ENCODE measurements at regions not wholly inside any gene's neighbourhood (a gene's known extent, or its start where the extent isn't known, plus 50 kb on each side); places are given as distances from the start of the nearest gene placed in this dataset.

DNA sequence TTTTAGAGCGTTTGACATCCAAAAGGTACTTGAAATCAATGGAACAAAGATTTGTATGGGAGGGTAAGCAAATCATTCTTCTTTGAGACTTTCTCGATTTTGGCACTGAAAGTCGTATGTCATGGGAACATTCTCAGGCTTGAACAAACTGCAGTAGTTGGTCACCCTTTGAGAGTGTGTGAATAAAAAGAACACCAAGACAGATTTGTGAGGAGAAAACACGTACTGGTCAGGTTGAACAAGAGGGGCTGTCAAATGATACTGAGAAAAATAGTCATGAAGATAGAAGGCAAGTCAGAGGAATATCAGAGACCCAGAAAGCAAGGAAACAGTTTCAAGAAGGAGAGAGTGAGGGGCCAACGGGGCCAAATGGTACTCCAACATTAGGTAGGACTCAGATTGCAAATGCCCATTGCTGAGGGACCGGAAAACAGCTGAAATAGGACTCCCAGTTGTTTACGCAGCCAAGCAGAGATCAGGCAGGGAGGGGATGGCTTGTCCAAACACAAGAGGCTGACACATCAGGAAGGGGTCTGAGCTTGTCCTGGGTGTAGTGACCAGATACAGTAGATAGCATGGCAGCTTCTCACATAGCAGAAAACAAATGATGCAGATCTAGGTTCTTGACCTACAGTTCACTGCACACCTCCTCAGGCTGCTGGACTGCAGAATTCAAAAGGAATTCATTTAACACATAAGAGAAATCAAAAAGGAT, 74.5 kb upstream of the MYOCD start:
- WGBS: 65% methylated on average over 7 of the region's 7 CpGs
- Histone ChIP-seq H3K14ac (ENCODE audit: low read length in 2 of 2) (no peak overlapping the region), H2BK12ac (ENCODE audit: low read length in 2 of 2) (no peak overlapping the region), H2BK120ac (ENCODE audit: low read depth, low read length) (no peak overlapping the region), H3K4me2 (ENCODE audit: low read length, poor library complexity, severe bottlenecking) (peak overlapping the region; percentile 0), H3K9ac (ENCODE audit: low read length) (no peak overlapping the region), H3K4me1 (ENCODE audit: control insufficient read depth, insufficient read depth, low read depth, low read length) (peaks cover 4% of the 10 kb centered on the region), H2AFZ (ENCODE audit: low read depth, low read length) (no peak overlapping the region), H2BK5ac (ENCODE audit: low read depth, low read length, poor library complexity, severe bottlenecking) (no peak overlapping the region), H3K27me3 (ENCODE audit: control insufficient read depth in 1 of 2, insufficient read depth in 1 of 2, low read length in 2 of 2) (no peaks in the 10 kb centered on the region), H3K23ac (ENCODE audit: low read length in 2 of 2) (no peak overlapping the region), H3K4me3 (ENCODE audit: insufficient read depth in 1 of 2, low read depth in 1 of 2, low read length in 2 of 2) (no peak overlapping the region), H2BK15ac (ENCODE audit: low read depth, poor library complexity, severe bottlenecking) (no peak overlapping the region), H3K9me3 (ENCODE audit: control insufficient read depth, low read length) (no peaks in the 10 kb centered on the region), H2AK5ac (ENCODE audit: low read length, severe bottlenecking) (no peak overlapping the region), H3K79me1 (replicated peaks; ENCODE audit: low read length, poor library complexity, severe bottlenecking) (no peaks in the 10 kb centered on the region), H4K91ac (ENCODE audit: low read length) (no peak overlapping the region), H3K36me3 (ENCODE audit: control insufficient read depth in 1 of 2, insufficient read depth in 2 of 2, low read depth in 1 of 2, low read length in 2 of 2) (no peaks in the 10 kb centered on the region), H3K4ac (ENCODE audit: low read depth in 1 of 2, low read length in 2 of 2) (no peak overlapping the region), H4K8ac (ENCODE audit: low read length) (no peak overlapping the region), H3K18ac (ENCODE audit: low read depth in 1 of 2, low read length in 2 of 2) (no peak overlapping the region), H3K27ac (ENCODE audit: low read length, poor library complexity, severe bottlenecking) (peak overlapping the region; percentile 84)
- DNase-seq: peak; percentile 40

- WGBS: 90% methylated on average over 3 of the region's 3 CpGs
- Histone ChIP-seq H3K14ac (ENCODE audit: low read length in 2 of 2) (no peak overlapping the region), H3K18ac (ENCODE audit: low read depth in 1 of 2, low read length in 2 of 2) (no peak overlapping the region), H3K23ac (ENCODE audit: low read length in 2 of 2) (no peak overlapping the region), H2BK5ac (ENCODE audit: low read depth, low read length, poor library complexity, severe bottlenecking) (no peak overlapping the region), H2BK12ac (ENCODE audit: low read length in 2 of 2) (no peak overlapping the region), H3K4me3 (ENCODE audit: insufficient read depth in 1 of 2, low read depth in 1 of 2, low read length in 2 of 2) (no peak overlapping the region), H4K8ac (ENCODE audit: low read length) (no peak overlapping the region), H4K91ac (ENCODE audit: low read length) (no peak overlapping the region), H2AFZ (ENCODE audit: low read depth, low read length) (no peak overlapping the region), H3K36me3 (ENCODE audit: control insufficient read depth in 1 of 2, insufficient read depth in 2 of 2, low read depth in 1 of 2, low read length in 2 of 2) (no peaks in the 10 kb centered on the region), H3K4me2 (ENCODE audit: low read length, poor library complexity, severe bottlenecking) (no peak overlapping the region), H2BK120ac (ENCODE audit: low read depth, low read length) (no peak overlapping the region), H3K27me3 (ENCODE audit: control insufficient read depth in 1 of 2, insufficient read depth in 1 of 2, low read length in 2 of 2) (no peaks in the 10 kb centered on the region), H2BK15ac (ENCODE audit: low read depth, poor library complexity, severe bottlenecking) (no peak overlapping the region), H3K27ac (ENCODE audit: low read length, poor library complexity, severe bottlenecking) (no peak overlapping the region), H2AK5ac (ENCODE audit: low read length, severe bottlenecking) (no peak overlapping the region), H3K79me1 (replicated peaks; ENCODE audit: low read length, poor library complexity, severe bottlenecking) (no peaks in the 10 kb centered on the region), H3K9me3 (ENCODE audit: control insufficient read depth, low read length) (no peaks in the 10 kb centered on the region), H3K4ac (ENCODE audit: low read depth in 1 of 2, low read length in 2 of 2) (no peak overlapping the region), H3K4me1 (ENCODE audit: control insufficient read depth, insufficient read depth, low read depth, low read length) (peaks cover 4% of the 10 kb centered on the region), H3K9ac (ENCODE audit: low read length) (no peak overlapping the region)
- DNase-seq: no peak
Measured at GRCh38 chr17:12592941-12593340, 72.7 kb upstream of the MYOCD start.

DNA sequence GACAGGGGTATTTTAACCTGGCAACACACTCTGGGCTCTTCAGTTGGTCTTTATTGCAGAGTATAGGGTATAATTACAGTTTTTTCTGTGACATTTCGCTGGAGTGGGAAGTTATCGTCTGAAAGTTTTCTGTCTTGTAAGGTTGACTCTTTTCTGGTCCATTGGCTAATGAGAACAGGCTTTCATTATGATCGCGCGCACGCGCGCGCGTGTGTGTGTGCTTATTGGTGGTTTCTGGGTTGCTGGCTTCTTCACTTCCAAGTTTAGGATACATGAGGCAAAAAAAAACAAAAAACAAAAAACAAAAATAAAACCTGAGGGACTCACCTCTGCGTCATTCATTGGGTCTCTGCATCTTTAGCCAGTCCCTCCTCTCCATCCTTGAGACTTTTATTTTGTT, 68.7 kb upstream of the MYOCD start:
- no peak overlapping the region for H2BK15ac ChIP-seq (ENCODE audit: low read depth, poor library complexity, severe bottlenecking)
- H2AK5ac ChIP-seq (ENCODE audit: low read length, severe bottlenecking): no peak overlapping the region
- no peak for DNase-seq
- no peak overlapping the region for H4K91ac ChIP-seq (ENCODE audit: low read length)
- H4K8ac ChIP-seq (ENCODE audit: low read length): no peak overlapping the region
- no peaks in the 10 kb centered on the region for H3K9me3 ChIP-seq (ENCODE audit: control insufficient read depth, low read length)
- 99% methylated on average over 5 of the region's 11 CpGs for WGBS
- H3K4me2 ChIP-seq (ENCODE audit: low read length, poor library complexity, severe bottlenecking): no peak overlapping the region
- no peak overlapping the region for H2BK12ac ChIP-seq (ENCODE audit: low read length in 2 of 2)
- no peaks in the 10 kb centered on the region for H3K27me3 ChIP-seq (ENCODE audit: control insufficient read depth in 1 of 2, insufficient read depth in 1 of 2, low read length in 2 of 2)
- no peak overlapping the region for H3K14ac ChIP-seq (ENCODE audit: low read length in 2 of 2)
- H3K4me1 ChIP-seq (ENCODE audit: control insufficient read depth, insufficient read depth, low read depth, low read length): peaks cover 1% of the 10 kb centered on the region
- no peak overlapping the region for H3K9ac ChIP-seq (ENCODE audit: low read length)
- H3K27ac ChIP-seq (ENCODE audit: low read length, poor library complexity, severe bottlenecking): no peak overlapping the region
- no peak overlapping the region for H3K4ac ChIP-seq (ENCODE audit: low read depth in 1 of 2, low read length in 2 of 2)
- no peak overlapping the region for H2BK5ac ChIP-seq (ENCODE audit: low read depth, low read length, poor library complexity, severe bottlenecking)
- no peak overlapping the region for H2AFZ ChIP-seq (ENCODE audit: low read depth, low read length)
- no peaks in the 10 kb centered on the region for H3K79me1 ChIP-seq (replicated peaks; ENCODE audit: low read length, poor library complexity, severe bottlenecking)
- no peak overlapping the region for H3K4me3 ChIP-seq (ENCODE audit: insufficient read depth in 1 of 2, low read depth in 1 of 2, low read length in 2 of 2)
- no peak overlapping the region for H3K18ac ChIP-seq (ENCODE audit: low read depth in 1 of 2, low read length in 2 of 2)
- H3K36me3 ChIP-seq (ENCODE audit: control insufficient read depth in 1 of 2, insufficient read depth in 2 of 2, low read depth in 1 of 2, low read length in 2 of 2): no peaks in the 10 kb centered on the region
- no peak overlapping the region for H2BK120ac ChIP-seq (ENCODE audit: low read depth, low read length)
- no peak overlapping the region for H3K23ac ChIP-seq (ENCODE audit: low read length in 2 of 2)

GRCh38 chr17:12597895-12598294, 67.8 kb upstream of the MYOCD start:
- no peak overlapping the region for H2BK15ac ChIP-seq (ENCODE audit: low read depth, poor library complexity, severe bottlenecking)
- H3K36me3 ChIP-seq (ENCODE audit: control insufficient read depth in 1 of 2, insufficient read depth in 2 of 2, low read depth in 1 of 2, low read length in 2 of 2): no peaks in the 10 kb centered on the region
- no peak overlapping the region for H3K4ac ChIP-seq (ENCODE audit: low read depth in 1 of 2, low read length in 2 of 2)
- H3K23ac ChIP-seq (ENCODE audit: low read length in 2 of 2): no peak overlapping the region
- no peak overlapping the region for H3K27ac ChIP-seq (ENCODE audit: low read length, poor library complexity, severe bottlenecking)
- H3K18ac ChIP-seq (ENCODE audit: low read depth in 1 of 2, low read length in 2 of 2): no peak overlapping the region
- H3K79me1 ChIP-seq (replicated peaks; ENCODE audit: low read length, poor library complexity, severe bottlenecking): no peaks in the 10 kb centered on the region
- H3K4me2 ChIP-seq (ENCODE audit: low read length, poor library complexity, severe bottlenecking): no peak overlapping the region
- H2AFZ ChIP-seq (ENCODE audit: low read depth, low read length): no peak overlapping the region
- 100% methylated on average over 3 of the region's 3 CpGs for WGBS
- no peak overlapping the region for H2BK12ac ChIP-seq (ENCODE audit: low read length in 2 of 2)
- H3K9me3 ChIP-seq (ENCODE audit: control insufficient read depth, low read length): no peaks in the 10 kb centered on the region
- H4K91ac ChIP-seq (ENCODE audit: low read length): no peak overlapping the region
- no peak overlapping the region for H2BK5ac ChIP-seq (ENCODE audit: low read depth, low read length, poor library complexity, severe bottlenecking)
- H2BK120ac ChIP-seq (ENCODE audit: low read depth, low read length): no peak overlapping the region
- no peak overlapping the region for H2AK5ac ChIP-seq (ENCODE audit: low read length, severe bottlenecking)
- no peak overlapping the region for H4K8ac ChIP-seq (ENCODE audit: low read length)
- peaks cover 1% of the 10 kb centered on the region for H3K4me1 ChIP-seq (ENCODE audit: control insufficient read depth, insufficient read depth, low read depth, low read length)
- DNase-seq: no peak
- no peak overlapping the region for H3K14ac ChIP-seq (ENCODE audit: low read length in 2 of 2)
- no peak overlapping the region for H3K4me3 ChIP-seq (ENCODE audit: insufficient read depth in 1 of 2, low read depth in 1 of 2, low read length in 2 of 2)
- H3K9ac ChIP-seq (ENCODE audit: low read length): no peak overlapping the region
- no peaks in the 10 kb centered on the region for H3K27me3 ChIP-seq (ENCODE audit: control insufficient read depth in 1 of 2, insufficient read depth in 1 of 2, low read length in 2 of 2)
